RWPE2 (cell line): ENCODE measurements at regions not wholly inside any gene's neighbourhood (a gene's known extent, or its start where the extent isn't known, plus 50 kb on each side); places are given as distances from the start of the nearest gene placed in this dataset.
A peak's percentile ranks its signal among the peaks of the same experiment; 100 is the strongest.
"Not testable (repeated sequence)": the region's sequence is repeated elsewhere in the genome, so short reads cannot be mapped to it uniquely, and the experiment has no call there.

Source experiments
- ATAC-seq: fragments of 200-7000 bp; cut with Tn5 transposase; 3 replicates; pipeline ENCODE4 v1.9.1; 2021; ENCODE audit warnings: low read depth
- DNase-seq: peaks from one replicate; pipeline ENCODE4 v3.0.0-alpha.2; 2020; ENCODE audit warnings: low spot score
- H3K27ac ChIP-seq: fragments of 450-650 bp; 2 replicates; pipeline ENCODE4 v1.5.1; 2017; ENCODE audit warnings: mild to moderate bottlenecking; ENCODE audit not compliant: poor library complexity, severe bottlenecking
- H3K27me3 ChIP-seq: fragments of 250-450 bp; sonication (Bioruptor Pico); 2 replicates; pipeline ENCODE4 v1.5.1; 2021; ENCODE audit warnings: mild to moderate bottlenecking, moderate library complexity; ENCODE audit not compliant: insufficient read depth, poor library complexity, severe bottlenecking
- H3K36me3 ChIP-seq: fragments of 250-450 bp; sonication (Bioruptor Pico); 2 replicates; pipeline ENCODE4 v1.5.1; 2020; ENCODE audit warnings: low read depth, mild to moderate bottlenecking, moderate library complexity
- H3K4me1 ChIP-seq: fragments of 250-450 bp; sonication (Bioruptor Pico); 2 replicates; pipeline ENCODE4 v1.5.1; 2021; ENCODE audit warnings: mild to moderate bottlenecking, moderate library complexity; ENCODE audit not compliant: insufficient read depth, poor library complexity, severe bottlenecking
- H3K4me3 ChIP-seq: fragments of 250-450 bp; sonication (Bioruptor Pico); 2 replicates; pipeline ENCODE4 v1.5.1; 2021; ENCODE audit warnings: mild to moderate bottlenecking, moderate library complexity; ENCODE audit not compliant: severe bottlenecking
- H3K9me3 ChIP-seq: fragments of 250-450 bp; sonication (Bioruptor Pico); 2 replicates; pipeline ENCODE4 v1.5.1; 2021; ENCODE audit warnings: mild to moderate bottlenecking, moderate library complexity; ENCODE audit not compliant: severe bottlenecking
- CTCF ChIP-seq: fragments of 450-650 bp; IDR thresholded peaks from one replicate; pipeline ENCODE4 v1.5.1; 2017; ENCODE audit warnings: mild to moderate bottlenecking, moderate library complexity; ENCODE audit not compliant: poor library complexity, severe bottlenecking

DNA sequence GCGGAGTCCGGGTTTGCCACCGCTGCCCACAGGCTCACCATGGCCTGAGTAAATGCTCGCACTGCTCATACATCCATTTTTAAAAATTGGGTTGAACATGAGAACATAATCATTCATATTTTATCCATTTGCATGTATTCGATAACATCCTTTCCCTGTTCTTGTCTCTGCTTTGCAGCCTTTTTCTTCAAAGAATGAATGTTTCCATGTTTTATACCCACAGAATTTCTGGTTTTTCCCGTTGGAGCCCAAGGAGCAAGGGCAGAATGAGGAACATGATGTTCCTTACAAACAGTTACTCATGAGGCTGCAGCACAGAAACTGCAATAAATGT, 146.5 kb downstream of the CCDC74A start:
- no peaks in the 10 kb centered on the region for H3K36me3 ChIP-seq
- no peak overlapping the region for H3K4me3 ChIP-seq
- H3K27me3 ChIP-seq: no peaks in the 10 kb centered on the region
- peak; percentile 61 for TF ChIP-seq CTCF
- peaks cover 11% of the 10 kb centered on the region for H3K4me1 ChIP-seq
- no peaks in the 10 kb centered on the region for H3K9me3 ChIP-seq
- no peak for ATAC-seq
- H3K27ac ChIP-seq: no peak overlapping the region
- DNase-seq: no peak

DNA sequence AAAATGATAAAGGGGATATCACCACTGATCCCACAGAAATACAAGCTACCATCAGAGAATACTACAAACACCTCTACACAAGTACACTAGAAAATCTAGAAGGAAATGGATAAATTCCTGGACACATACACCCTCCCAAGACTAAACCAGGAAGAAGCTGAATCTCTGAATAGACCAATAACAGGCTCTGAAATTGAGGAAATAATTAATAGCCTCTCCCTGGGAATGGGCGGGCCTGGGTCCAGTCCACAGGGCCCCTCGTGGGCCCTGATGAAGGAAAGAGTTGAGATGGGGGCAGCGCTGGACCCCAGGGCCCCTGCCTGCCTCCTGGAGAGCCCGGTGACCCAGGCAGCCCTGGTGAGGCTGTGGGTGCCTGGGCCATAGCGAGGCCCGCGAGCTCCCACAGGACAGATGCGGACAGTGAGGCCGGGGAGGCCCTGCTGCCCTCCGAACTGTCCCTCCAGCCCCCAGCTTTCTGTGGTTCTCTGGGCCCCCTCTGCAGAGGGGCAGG, 154.0 kb downstream of the CCDC74A start:
- ATAC-seq: peak; percentile 43
- Histone ChIP-seq H3K4me3 (peak overlapping the region; percentile 59), H3K27ac (peak overlapping the region; percentile 35)
- H3K4me1 ChIP-seq, H3K36me3 ChIP-seq, DNase-seq, H3K27me3 ChIP-seq, H3K9me3 ChIP-seq: not testable (repeated sequence)

- H3K4me1 ChIP-seq: peaks cover 7% of the 10 kb centered on the region
- H3K9me3 ChIP-seq: no peaks in the 10 kb centered on the region
- no peaks in the 10 kb centered on the region for H3K27me3 ChIP-seq
- TF ChIP-seq CTCF: peak; percentile 7
- peak overlapping the region; percentile 59 for H3K4me3 ChIP-seq
- peak; percentile 90 for ATAC-seq
- DNase-seq: peak; percentile 80
- H3K27ac ChIP-seq: peak overlapping the region; percentile 50
- 0 out of 2 replicates have a peak, but pooled peaks cover 8% of the 10 kb centered on the region for H3K36me3 ChIP-seq
These were observed 154.6 kb downstream of the CCDC74A start for GRCh38 chr2:131682122-131682944.

DNA sequence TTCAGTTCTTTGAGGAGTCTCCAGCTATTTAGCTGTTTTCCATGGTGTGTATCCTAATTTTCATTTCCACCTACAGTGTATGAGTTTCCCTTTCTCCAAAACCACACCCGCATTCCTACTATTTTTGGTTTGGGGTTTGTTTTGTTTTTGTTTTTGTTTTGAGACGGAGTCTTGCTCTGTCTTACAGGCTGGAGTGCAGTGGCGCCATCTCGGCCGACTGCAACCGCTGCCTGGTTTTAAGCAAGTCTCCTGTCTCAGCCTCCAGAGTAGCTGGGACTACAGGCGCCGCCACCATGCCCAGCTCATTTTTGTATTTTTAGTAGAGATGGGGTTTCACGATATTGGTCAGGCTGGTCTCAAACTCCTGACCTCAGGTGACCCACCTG, 155.2 kb downstream of the CCDC74A start:
- H3K27me3 ChIP-seq, H3K4me1 ChIP-seq, DNase-seq, H3K36me3 ChIP-seq, H3K9me3 ChIP-seq: not testable (repeated sequence)
- ATAC-seq: peak; percentile 54
- Histone ChIP-seq H3K27ac (peak overlapping the region; percentile 50), H3K4me3 (peak overlapping the region; percentile 59)

GRCh38 chr2:131684631-131685316, 157.1 kb downstream of the CCDC74A start:
- H3K27ac ChIP-seq: peak overlapping the region; percentile 72
- not testable (repeated sequence) for H3K27me3 ChIP-seq, DNase-seq, H3K4me3 ChIP-seq, H3K9me3 ChIP-seq, ATAC-seq, H3K4me1 ChIP-seq
- H3K36me3 ChIP-seq: peaks cover 20% of the 10 kb centered on the region

DNA sequence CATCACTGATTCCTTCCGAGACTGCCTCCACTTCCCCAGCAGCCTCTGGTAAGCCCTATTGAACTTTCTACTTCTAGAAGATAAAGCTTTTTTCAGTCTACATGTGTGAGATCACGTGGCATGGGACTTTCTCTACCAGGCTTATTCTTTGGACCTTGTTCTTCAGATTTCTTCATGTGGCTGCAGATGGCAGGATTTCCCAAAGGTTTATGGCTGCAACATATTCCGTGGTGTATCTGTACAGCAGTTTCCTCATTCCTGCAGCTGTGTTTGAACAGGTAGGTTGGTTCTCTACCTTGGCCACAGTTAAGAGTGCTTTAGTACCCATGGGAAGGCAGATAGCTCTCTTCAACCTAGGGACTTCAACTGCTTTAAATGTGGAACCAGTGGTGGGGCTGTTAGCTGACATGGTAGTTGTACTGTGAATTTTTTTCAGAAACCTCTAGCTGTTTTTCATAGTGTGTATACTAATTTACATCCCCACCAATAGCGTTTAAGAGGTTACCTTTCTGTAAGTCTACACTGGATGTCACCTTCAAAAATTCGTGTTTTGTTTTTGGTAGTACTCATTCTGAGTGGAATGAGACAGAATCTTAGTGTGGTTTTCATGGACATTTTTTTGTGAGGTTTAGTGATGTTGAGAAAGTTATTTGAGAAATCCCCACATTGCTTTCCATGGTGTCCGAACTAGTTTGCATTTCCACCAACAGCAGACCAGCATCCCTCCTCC, 158.6 kb downstream of the CCDC74A start:
- H3K4me1 ChIP-seq, DNase-seq, H3K27ac ChIP-seq, H3K9me3 ChIP-seq, H3K4me3 ChIP-seq, ATAC-seq, H3K27me3 ChIP-seq: not testable (repeated sequence)
- H3K36me3 ChIP-seq: peaks cover 24% of the 10 kb centered on the region

DNA sequence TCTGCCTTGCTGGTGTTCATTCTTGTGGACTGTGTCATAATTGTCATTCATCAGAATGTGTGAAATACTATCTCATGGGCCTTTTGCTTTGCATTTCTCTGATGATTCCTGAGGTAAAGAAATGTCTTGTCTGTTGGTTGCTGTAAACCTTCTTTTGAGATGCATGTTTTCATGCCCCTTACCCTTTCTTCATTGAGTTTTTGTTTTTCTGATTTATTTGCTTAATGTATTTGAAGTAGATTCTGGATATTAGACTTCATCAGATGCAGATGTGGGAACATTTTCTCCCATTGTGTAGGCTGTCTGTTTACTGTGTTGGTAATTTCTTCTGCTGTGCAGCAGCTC, 159.2 kb downstream of the CCDC74A start:
- not testable (repeated sequence) for H3K27ac ChIP-seq, ATAC-seq, H3K4me1 ChIP-seq, H3K9me3 ChIP-seq, DNase-seq, H3K27me3 ChIP-seq, H3K4me3 ChIP-seq
- H3K36me3 ChIP-seq: peaks cover 24% of the 10 kb centered on the region

DNA sequence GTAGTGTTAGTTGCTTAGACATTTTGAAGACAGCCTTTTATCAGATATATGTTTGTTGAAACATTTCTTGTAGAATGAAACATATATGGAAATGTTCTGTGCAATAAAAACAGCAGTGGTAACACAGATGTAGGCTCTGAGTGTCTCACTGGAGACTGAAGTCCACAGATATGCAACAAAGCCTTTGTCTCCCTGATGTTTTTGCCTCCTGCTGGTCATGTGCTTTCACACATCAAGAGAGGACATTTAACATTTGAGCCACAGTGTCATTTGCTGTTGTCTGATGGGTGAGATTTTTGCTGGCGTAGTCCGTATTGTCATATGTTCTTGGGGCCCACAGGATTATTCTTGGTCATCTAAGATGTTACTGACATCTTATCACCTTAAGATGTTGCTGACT, 161.4 kb downstream of the CCDC74A start:
- not testable (repeated sequence) for DNase-seq, H3K27ac ChIP-seq, H3K4me1 ChIP-seq, H3K4me3 ChIP-seq, H3K27me3 ChIP-seq, H3K9me3 ChIP-seq, ATAC-seq
- H3K36me3 ChIP-seq: peaks cover 24% of the 10 kb centered on the region

GRCh38 chr2:131711268-131711667, 183.6 kb downstream of the CCDC74A start:
- not testable (repeated sequence) for H3K4me3 ChIP-seq, H3K4me1 ChIP-seq, DNase-seq, ATAC-seq, H3K27ac ChIP-seq, H3K27me3 ChIP-seq, H3K9me3 ChIP-seq, H3K36me3 ChIP-seq
